ENCODE measurements at regions not wholly inside any gene's neighbourhood (a gene's known extent, or its start where the extent isn't known, plus 50 kb on each side); places are given as distances from the start of the nearest gene placed in this dataset.

GRCh38 chr3:94694894-94695293 is 632.0 kb downstream of the NSUN3 start:
- no peak overlapping the region for H3K4me3 Mint-ChIP-seq (ENCODE audit: low read depth)
- H3K4me1 Mint-ChIP-seq (ENCODE audit: low read depth): peaks cover 1% of the 10 kb centered on the region
- DNase-seq (ENCODE audit: low spot score, unreplicated experiment): no peak
- no peak for TF ChIP-seq CTCF (IDR thresholded peaks at IDR 0.05; ENCODE audit: unreplicated experiment)
- peaks cover 6% of the 10 kb centered on the region for H3K9me3 Mint-ChIP-seq (ENCODE audit: low read depth)
- H3K27me3 Mint-ChIP-seq: no peaks in the 10 kb centered on the region
- no peaks in the 10 kb centered on the region for H3K36me3 Mint-ChIP-seq (ENCODE audit: insufficient read depth)
- H3K27ac Mint-ChIP-seq: no peak overlapping the region

GRCh38 chr3:94704467-94704866 is 641.6 kb downstream of the NSUN3 start:
- Mint-ChIP-seq H3K36me3 (ENCODE audit: insufficient read depth) (peaks cover 4% of the 10 kb centered on the region), H3K4me3 (ENCODE audit: low read depth) (no peak overlapping the region), H3K4me1 (ENCODE audit: low read depth) (peaks cover 4% of the 10 kb centered on the region)

GRCh38 chr3:94709249-94709902 is 646.5 kb downstream of the NSUN3 start:
- H3K27me3 Mint-ChIP-seq: no peaks in the 10 kb centered on the region
- TF ChIP-seq CTCF (IDR thresholded peaks at IDR 0.05; ENCODE audit: unreplicated experiment): no peak
- no peak overlapping the region for H3K27ac Mint-ChIP-seq
- H3K36me3 Mint-ChIP-seq (ENCODE audit: insufficient read depth): peaks cover 4% of the 10 kb centered on the region
- DNase-seq (ENCODE audit: low spot score, unreplicated experiment): no peak
- H3K4me3 Mint-ChIP-seq (ENCODE audit: low read depth): no peak overlapping the region
- peaks cover 11% of the 10 kb centered on the region for H3K4me1 Mint-ChIP-seq (ENCODE audit: low read depth)
- H3K9me3 Mint-ChIP-seq (ENCODE audit: low read depth): peaks cover 11% of the 10 kb centered on the region

More at GRCh38 chr3:94704467-94704866, 641.6 kb downstream of the NSUN3 start:
- DNase-seq (ENCODE audit: low spot score, unreplicated experiment): no peak
- Mint-ChIP-seq H3K27me3 (no peaks in the 10 kb centered on the region), H3K27ac (no peak overlapping the region), H3K9me3 (ENCODE audit: low read depth) (peaks cover 9% of the 10 kb centered on the region)
- TF ChIP-seq CTCF (IDR thresholded peaks at IDR 0.05; ENCODE audit: unreplicated experiment): no peak

GRCh38 chr3:94714194-94714593 is 651.3 kb downstream of the NSUN3 start:
- Mint-ChIP-seq H3K27ac (no peak overlapping the region), H3K4me1 (ENCODE audit: low read depth) (peaks cover 9% of the 10 kb centered on the region), H3K9me3 (ENCODE audit: low read depth) (peaks cover 3% of the 10 kb centered on the region), H3K36me3 (ENCODE audit: insufficient read depth) (no peaks in the 10 kb centered on the region), H3K4me3 (ENCODE audit: low read depth) (no peak overlapping the region), H3K27me3 (no peaks in the 10 kb centered on the region)
- TF ChIP-seq CTCF (IDR thresholded peaks at IDR 0.05; ENCODE audit: unreplicated experiment): no peak
- no peak for DNase-seq (ENCODE audit: low spot score, unreplicated experiment)

GRCh38 chr3:94716326-94717018 is 653.6 kb downstream of the NSUN3 start:
- Mint-ChIP-seq H3K9me3 (ENCODE audit: low read depth) (peaks cover 3% of the 10 kb centered on the region), H3K4me1 (ENCODE audit: low read depth) (no peaks in the 10 kb centered on the region), H3K36me3 (ENCODE audit: insufficient read depth) (no peaks in the 10 kb centered on the region), H3K27ac (no peak overlapping the region), H3K4me3 (ENCODE audit: low read depth) (no peak overlapping the region), H3K27me3 (no peaks in the 10 kb centered on the region)
- peak; percentile 23 for TF ChIP-seq CTCF (IDR thresholded peaks at IDR 0.05; ENCODE audit: unreplicated experiment)
- DNase-seq (ENCODE audit: low spot score, unreplicated experiment): no peak

All from progenitor cell of endocrine pancreas (in vitro differentiated cells).